HepG2 (cell line): ENCODE measurements at regions not wholly inside any gene's neighbourhood (a gene's known extent, or its start where the extent isn't known, plus 50 kb on each side); places are given as distances from the start of the nearest gene placed in this dataset.
A peak's percentile ranks its signal among the peaks of the same experiment; 100 is the strongest.

Experiments
- ATAC-seq: fragments of 200-7000 bp; cut with Tn5 transposase; 3 replicates; pipeline ENCODE4 v1.9.1; 2020; ENCODE audit warnings: mild to moderate bottlenecking, moderate library complexity
- BruUV-seq: library from RNA; stranded (reverse); fragments of 400-500 nt; replicated peaks from 2 replicates; lab custom pipeline; 2021; lab: Mats Ljungman, UMichigan
- CTCF ChIA-PET: fragments of 300-600 bp; formaldehyde crosslinking; extraction: SDS; loops from one replicate; lab custom pipeline; 2021; ENCODE audit warnings: low total read pairs, inconsistent platforms, low intra/inter-chr PET ratio; lab: Yijun Ruan, JAX
- POLR2A ChIA-PET: fragments of 350-600 bp; sonication (Branson Sonifier 250); formaldehyde crosslinking; loops from one replicate; lab custom pipeline; 2020; ENCODE audit warnings: antibody characterized with exemption, inconsistent platforms; lab: Yijun Ruan, JAX
- DNase-seq: peaks from one replicate; pipeline ENCODE4 v3.0.0-alpha.2; 2015; ENCODE audit warnings: low spot score
- FAIRE-seq: peaks from 3 replicates; lab custom pipeline; 2011; peaks lifted over from hg19 to GRCh38; lab: Jason Lieb, UNC
- H2AFZ ChIP-seq: one replicate; pipeline ENCODE4 v1.6.1; 2011; ENCODE audit warnings: low read length, inconsistent platforms
- H3K27ac ChIP-seq: fragments of 300-600 bp; 3 replicates; pipeline ENCODE4 v1.8.0; 2011; ENCODE audit warnings: mixed run types, mild to moderate bottlenecking, mixed read lengths, low read length, inconsistent platforms; ENCODE audit not compliant: insufficient read depth; ENCODE audit errors: extremely low read length
- H3K27me3 ChIP-seq, 2 experiments: fragments of 200-600 bp in 1 of 2; 2 replicates in 1 of 2; 3 replicates in 1 of 2; pipeline versions ENCODE4 v1.6.0 to v1.8.0; 2011; ENCODE audit warnings: low read length in 2 of 2, mild to moderate bottlenecking in 2 of 2, moderate library complexity in 2 of 2, inconsistent platforms in 1 of 2; ENCODE audit not compliant: insufficient read depth in 2 of 2, control insufficient read depth in 1 of 2
- H3K36me3 ChIP-seq, 2 experiments: fragments of 200-600 bp in 1 of 2; replicated peaks in 1 of 2; 2 replicates in 1 of 2; 3 replicates in 1 of 2; pipeline versions ENCODE4 v1.5.1 to v1.8.0; 2011; ENCODE audit warnings: low read length in 2 of 2, inconsistent platforms in 1 of 2; ENCODE audit not compliant: insufficient read depth in 2 of 2, control insufficient read depth in 1 of 2
- H3K4me1 ChIP-seq: 2 replicates; pipeline ENCODE4 v1.5.1; 2012; ENCODE audit warnings: low read length, inconsistent platforms; ENCODE audit not compliant: insufficient read depth
- H3K4me2 ChIP-seq: 2 replicates; pipeline ENCODE4 v1.6.0; 2011; ENCODE audit warnings: low read depth, low read length, inconsistent platforms
- H3K4me3 ChIP-seq, 3 experiments: fragments of 200-600 bp in 1 of 3; sonication (generic), shearing (Covaris generic) in 1 of 3; replicated peaks in 1 of 3; 2 replicates each; pipeline ENCODE4 v1.5.1; 2011 to 2016; ENCODE audit warnings: low read length in 3 of 3, inconsistent platforms in 2 of 3, low read depth in 2 of 3, mild to moderate bottlenecking in 2 of 3, control low read depth in 1 of 3, mixed read lengths in 1 of 3; ENCODE audit not compliant: insufficient read depth in 1 of 3
- H3K79me2 ChIP-seq: one replicate; pipeline ENCODE4 v1.6.1; 2011; ENCODE audit warnings: low read length, inconsistent platforms; ENCODE audit not compliant: insufficient read depth
- H3K9ac ChIP-seq: 2 replicates; pipeline ENCODE4 v1.6.0; 2011; ENCODE audit warnings: mild to moderate bottlenecking, low read depth, low read length, inconsistent platforms; ENCODE audit not compliant: insufficient read depth
- H3K9me3 ChIP-seq: 2 replicates; pipeline ENCODE4 v1.5.1; 2012; ENCODE audit warnings: mild to moderate bottlenecking, low read length
- H4K20me1 ChIP-seq: 2 replicates; pipeline ENCODE4 v1.6.0; 2011; ENCODE audit warnings: inconsistent platforms, mild to moderate bottlenecking, low read length, moderate library complexity; ENCODE audit not compliant: insufficient read depth
- SALL1 ChIP-seq: sonication (generic); formaldehyde crosslinking; IDR thresholded peaks from 2 replicates; pipeline ENCODE4 v1.8.0; 2022; ENCODE audit warnings: mild to moderate bottlenecking, missing genetic modification reagents
- XRCC5 ChIP-seq: fragments of 200-400 bp; formaldehyde crosslinking; optimal IDR thresholded peaks from 2 replicates; pipeline ENCODE3; 2017; ENCODE audit warnings: mild to moderate bottlenecking, low read length
- ZBTB38 ChIP-seq: sonication (generic); formaldehyde crosslinking; IDR thresholded peaks from 2 replicates; pipeline ENCODE4 v1.5.1; 2020; ENCODE audit warnings: mild to moderate bottlenecking, missing genetic modification reagents
- ZMYM4 ChIP-seq: sonication (generic); formaldehyde crosslinking; IDR thresholded peaks from 2 replicates; pipeline ENCODE4 v1.8.1; 2023; ENCODE audit warnings: mild to moderate bottlenecking, missing genetic modification reagents
- ZNF878 ChIP-seq: sonication (generic); formaldehyde crosslinking; IDR thresholded peaks from 2 replicates; pipeline ENCODE4 v1.8.1; 2023; ENCODE audit warnings: mild to moderate bottlenecking, missing genetic modification reagents, moderate library complexity
- WGBS: methylation state at CpG from one replicate; pipeline ENCODE4 v1.1.6; 2017; ENCODE audit warnings: low lambda C conversion rate; 5-methylcytosine and 5-hydroxymethylcytosine counted together
- in situ Hi-C: cut with HindIII; loops from 2 replicates; pipeline ENCODE4 v1.10.0; 2017; ENCODE audit warnings: low pct_unique_long_range_greater_than_20kb; ENCODE audit not compliant: extremely low pct_ligation_motif_present
- intact Hi-C: fragments of 100-400 bp; cut with micrococcal nuclease; formaldehyde crosslinking; loops from one replicate; pipeline ENCODE4 v1.10.0; 2022; ENCODE audit not compliant: unreplicated experiment
- TF ChIP-seq, protein P1 (sequence below): IDR thresholded peaks from 2 replicates; pipeline ENCODE4 v1.6.1; 2016; ENCODE audit warnings: mild to moderate bottlenecking
- TF ChIP-seq, protein P2 (sequence below): conservative IDR thresholded peaks from 2 replicates; pipeline ENCODE4 v1.6.1; 2018; ENCODE audit warnings: missing genetic modification reagents
- TF ChIP-seq, protein P3 (sequence below): sonication (generic); formaldehyde crosslinking; IDR thresholded peaks from 2 replicates; pipeline ENCODE4 v1.5.0; 2020; ENCODE audit warnings: mild to moderate bottlenecking, missing genetic modification reagents
- TF ChIP-seq, protein P4 (sequence below): IDR thresholded peaks from 2 replicates; pipeline ENCODE4 v1.6.1; 2018; ENCODE audit warnings: missing genetic modification reagents
- TF ChIP-seq, protein P5 (sequence below): sonication (generic); formaldehyde crosslinking; IDR thresholded peaks from 2 replicates; pipeline ENCODE4 v1.4.0; 2020; ENCODE audit warnings: missing genetic modification reagents, mild to moderate bottlenecking, borderline replicate concordance

DNA sequence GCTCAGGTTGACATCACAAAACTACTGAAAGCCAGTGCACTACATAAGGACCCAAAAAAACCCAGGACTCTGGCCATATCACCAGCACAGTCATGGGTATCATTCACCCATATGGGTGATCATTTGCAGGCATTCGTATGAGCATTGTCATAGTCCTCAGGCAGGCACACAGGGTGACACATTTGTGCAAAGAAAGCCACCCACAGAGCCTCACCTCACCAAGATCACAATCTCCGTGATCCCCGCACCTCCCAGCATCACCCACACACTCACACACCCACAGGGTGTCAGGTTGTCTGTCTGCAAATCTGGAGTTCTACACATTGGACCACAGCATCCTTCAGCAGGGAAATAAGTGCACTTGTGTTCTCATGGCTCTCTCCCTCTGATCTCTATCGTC is 166.0 kb upstream of the LPP start (continued):
- TF ChIP-seq, protein P1, sequence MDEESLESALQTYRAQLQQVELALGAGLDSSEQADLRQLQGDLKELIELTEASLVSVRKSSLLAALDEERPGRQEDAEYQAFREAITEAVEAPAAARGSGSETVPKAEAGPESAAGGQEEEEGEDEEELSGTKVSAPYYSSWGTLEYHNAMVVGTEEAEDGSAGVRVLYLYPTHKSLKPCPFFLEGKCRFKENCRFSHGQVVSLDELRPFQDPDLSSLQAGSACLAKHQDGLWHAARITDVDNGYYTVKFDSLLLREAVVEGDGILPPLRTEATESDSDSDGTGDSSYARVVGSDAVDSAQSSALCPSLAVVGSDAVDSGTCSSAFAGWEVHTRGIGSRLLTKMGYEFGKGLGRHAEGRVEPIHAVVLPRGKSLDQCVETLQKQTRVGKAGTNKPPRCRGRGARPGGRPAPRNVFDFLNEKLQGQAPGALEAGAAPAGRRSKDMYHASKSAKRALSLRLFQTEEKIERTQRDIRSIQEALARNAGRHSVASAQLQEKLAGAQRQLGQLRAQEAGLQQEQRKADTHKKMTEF (CRISPR knock-in tag): no peak
- TF ChIP-seq, protein P2, sequence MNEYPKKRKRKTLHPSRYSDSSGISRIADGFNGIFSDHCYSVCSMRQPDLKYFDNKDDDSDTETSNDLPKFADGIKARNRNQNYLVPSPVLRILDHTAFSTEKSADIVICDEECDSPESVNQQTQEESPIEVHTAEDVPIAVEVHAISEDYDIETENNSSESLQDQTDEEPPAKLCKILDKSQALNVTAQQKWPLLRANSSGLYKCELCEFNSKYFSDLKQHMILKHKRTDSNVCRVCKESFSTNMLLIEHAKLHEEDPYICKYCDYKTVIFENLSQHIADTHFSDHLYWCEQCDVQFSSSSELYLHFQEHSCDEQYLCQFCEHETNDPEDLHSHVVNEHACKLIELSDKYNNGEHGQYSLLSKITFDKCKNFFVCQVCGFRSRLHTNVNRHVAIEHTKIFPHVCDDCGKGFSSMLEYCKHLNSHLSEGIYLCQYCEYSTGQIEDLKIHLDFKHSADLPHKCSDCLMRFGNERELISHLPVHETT (CRISPR knock-in tag): no peak
- TF ChIP-seq, protein P3, sequence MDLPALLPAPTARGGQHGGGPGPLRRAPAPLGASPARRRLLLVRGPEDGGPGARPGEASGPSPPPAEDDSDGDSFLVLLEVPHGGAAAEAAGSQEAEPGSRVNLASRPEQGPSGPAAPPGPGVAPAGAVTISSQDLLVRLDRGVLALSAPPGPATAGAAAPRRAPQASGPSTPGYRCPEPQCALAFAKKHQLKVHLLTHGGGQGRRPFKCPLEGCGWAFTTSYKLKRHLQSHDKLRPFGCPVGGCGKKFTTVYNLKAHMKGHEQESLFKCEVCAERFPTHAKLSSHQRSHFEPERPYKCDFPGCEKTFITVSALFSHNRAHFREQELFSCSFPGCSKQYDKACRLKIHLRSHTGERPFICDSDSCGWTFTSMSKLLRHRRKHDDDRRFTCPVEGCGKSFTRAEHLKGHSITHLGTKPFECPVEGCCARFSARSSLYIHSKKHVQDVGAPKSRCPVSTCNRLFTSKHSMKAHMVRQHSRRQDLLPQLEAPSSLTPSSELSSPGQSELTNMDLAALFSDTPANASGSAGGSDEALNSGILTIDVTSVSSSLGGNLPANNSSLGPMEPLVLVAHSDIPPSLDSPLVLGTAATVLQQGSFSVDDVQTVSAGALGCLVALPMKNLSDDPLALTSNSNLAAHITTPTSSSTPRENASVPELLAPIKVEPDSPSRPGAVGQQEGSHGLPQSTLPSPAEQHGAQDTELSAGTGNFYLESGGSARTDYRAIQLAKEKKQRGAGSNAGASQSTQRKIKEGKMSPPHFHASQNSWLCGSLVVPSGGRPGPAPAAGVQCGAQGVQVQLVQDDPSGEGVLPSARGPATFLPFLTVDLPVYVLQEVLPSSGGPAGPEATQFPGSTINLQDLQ (CRISPR knock-in tag): no peak
- TF ChIP-seq, protein P4, sequence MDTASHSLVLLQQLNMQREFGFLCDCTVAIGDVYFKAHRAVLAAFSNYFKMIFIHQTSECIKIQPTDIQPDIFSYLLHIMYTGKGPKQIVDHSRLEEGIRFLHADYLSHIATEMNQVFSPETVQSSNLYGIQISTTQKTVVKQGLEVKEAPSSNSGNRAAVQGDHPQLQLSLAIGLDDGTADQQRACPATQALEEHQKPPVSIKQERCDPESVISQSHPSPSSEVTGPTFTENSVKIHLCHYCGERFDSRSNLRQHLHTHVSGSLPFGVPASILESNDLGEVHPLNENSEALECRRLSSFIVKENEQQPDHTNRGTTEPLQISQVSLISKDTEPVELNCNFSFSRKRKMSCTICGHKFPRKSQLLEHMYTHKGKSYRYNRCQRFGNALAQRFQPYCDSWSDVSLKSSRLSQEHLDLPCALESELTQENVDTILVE (CRISPR knock-in tag): no peak
- TF ChIP-seq, all 625 proteins: peak for 0

DNA sequence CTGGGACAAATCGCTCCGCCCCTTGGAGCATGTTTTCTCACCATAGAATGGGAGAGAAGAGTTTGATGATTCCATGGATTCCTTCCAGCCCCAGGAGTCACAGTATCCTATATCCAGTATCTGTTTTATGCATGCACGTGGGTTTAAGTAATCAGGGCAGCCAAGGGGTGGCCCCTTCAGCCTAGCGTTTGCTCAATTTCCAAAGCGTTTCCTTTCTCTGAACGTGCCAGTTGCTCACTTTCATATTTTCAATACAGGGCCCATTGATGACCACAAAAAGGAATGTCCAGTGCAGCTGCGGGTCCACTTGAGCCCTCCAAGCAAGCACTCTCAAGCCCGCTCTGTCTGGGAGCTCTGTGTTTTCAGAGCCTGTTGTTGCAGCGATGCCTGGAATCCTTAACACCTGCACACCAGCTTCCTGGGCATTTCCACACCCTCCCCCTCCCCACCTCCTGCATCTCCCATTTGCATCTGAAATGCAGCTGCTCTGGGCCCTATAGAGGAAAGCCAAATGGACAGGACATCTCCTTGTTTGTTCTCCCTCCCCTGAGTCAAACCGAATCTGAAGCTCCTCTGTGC is 164.3 kb upstream of the LPP start:
- Histone ChIP-seq H2AFZ (no peak overlapping the region), H3K4me1 (peaks cover 80% of the 10 kb centered on the region), H3K9me3 (no peaks in the 10 kb centered on the region), H3K27me3 (no peaks in the 10 kb centered on the region), H3K9ac (no peak overlapping the region), H3K4me3 (no peak overlapping the region), H3K27ac (no peak overlapping the region), H4K20me1 (no peaks in the 10 kb centered on the region), H3K79me2 (no peaks in the 10 kb centered on the region), H3K4me2 (peak overlapping the region; percentile 1; the same call in 1 of the 2 replicates), H3K36me3 (no peaks in the 10 kb centered on the region)
- DNase-seq: no peak
- 71% methylated on average over 10 of the region's 10 CpGs for WGBS
- ChIA-PET CTCF (no interaction called here), POLR2A (interaction anchor here (1.8 kb wide), 1 partner anchor 13 kb away, joined by 5 read pairs; no protein-coding TSS in a partner anchor)
- intact Hi-C loops: no loop called here
- in situ Hi-C loops: no loop called here
- peak; percentile 13 for TF ChIP-seq XRCC5
- TF ChIP-seq, protein P5, sequence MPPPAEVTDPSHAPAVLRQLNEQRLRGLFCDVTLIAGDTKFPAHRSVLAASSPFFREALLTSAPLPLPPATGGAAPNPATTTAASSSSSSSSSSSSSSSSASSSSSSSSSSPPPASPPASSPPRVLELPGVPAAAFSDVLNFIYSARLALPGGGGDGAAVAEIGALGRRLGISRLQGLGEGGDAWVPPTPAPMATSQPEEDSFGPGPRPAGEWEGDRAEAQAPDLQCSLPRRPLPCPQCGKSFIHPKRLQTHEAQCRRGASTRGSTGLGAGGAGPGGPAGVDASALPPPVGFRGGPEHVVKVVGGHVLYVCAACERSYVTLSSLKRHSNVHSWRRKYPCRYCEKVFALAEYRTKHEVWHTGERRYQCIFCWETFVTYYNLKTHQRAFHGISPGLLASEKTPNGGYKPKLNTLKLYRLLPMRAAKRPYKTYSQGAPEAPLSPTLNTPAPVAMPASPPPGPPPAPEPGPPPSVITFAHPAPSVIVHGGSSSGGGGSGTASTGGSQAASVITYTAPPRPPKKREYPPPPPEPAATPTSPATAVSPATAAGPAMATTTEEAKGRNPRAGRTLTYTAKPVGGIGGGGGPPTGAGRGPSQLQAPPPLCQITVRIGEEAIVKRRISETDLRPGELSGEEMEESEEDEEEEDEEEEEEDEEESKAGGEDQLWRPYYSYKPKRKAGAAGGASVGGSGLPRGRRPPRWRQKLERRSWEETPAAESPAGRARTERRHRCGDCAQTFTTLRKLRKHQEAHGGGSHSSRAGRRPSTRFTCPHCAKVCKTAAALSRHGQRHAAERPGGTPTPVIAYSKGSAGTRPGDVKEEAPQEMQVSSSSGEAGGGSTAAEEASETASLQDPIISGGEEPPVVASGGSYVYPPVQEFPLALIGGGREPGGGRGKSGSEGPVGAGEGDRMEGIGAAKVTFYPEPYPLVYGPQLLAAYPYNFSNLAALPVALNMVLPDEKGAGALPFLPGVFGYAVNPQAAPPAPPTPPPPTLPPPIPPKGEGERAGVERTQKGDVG: 0 out of 2 replicates have a peak, but pooled peaks have one; percentile 31
- peak; percentile 78 for TF ChIP-seq ZBTB38 (CRISPR knock-in tag)
- TF ChIP-seq ZMYM4 (CRISPR knock-in tag): 0 out of 2 replicates have a peak, but pooled peaks have one; percentile 16
- TF ChIP-seq SALL1 (CRISPR knock-in tag): 0 out of 2 replicates have a peak, but pooled peaks have one; percentile 23
- no peak for TF ChIP-seq ZNF878
- no peak for ATAC-seq
- BruUV-seq: no TSS peak
- FAIRE-seq: no peak
